ENCODE measurements at regions not wholly inside any gene's neighbourhood (a gene's known extent, or its start where the extent isn't known, plus 50 kb on each side); places are given as distances from the start of the nearest gene placed in this dataset.

- TF ChIP-seq CTCF (IDR thresholded peaks at IDR 0.05; ENCODE audit: borderline replicate concordance, extremely low read depth, low read length, poor library complexity, severe bottlenecking) (no peak), EZH2 (IDR thresholded peaks at IDR 0.05; ENCODE audit: borderline replicate concordance, low read depth, low read length, severe bottlenecking) (no peak)
Measured at GRCh38 chr6:793261-793660, 100.3 kb upstream of the EXOC2 start.

All from DND-41 (cell line).